GM12875 (cell line): ENCODE measurements at regions not wholly inside any gene's neighbourhood (a gene's known extent, or its start where the extent isn't known, plus 50 kb on each side); places are given as distances from the start of the nearest gene placed in this dataset.

Source experiments
- H3K4me3 ChIP-seq: one replicate; pipeline ENCODE4 v1.5.1; 2011; ENCODE audit warnings: low read depth, low read length, control low read depth
- CTCF ChIP-seq: IDR thresholded peaks from 2 replicates; pipeline ENCODE4 v1.5.1; 2011; ENCODE audit warnings: low read depth, mild to moderate bottlenecking, control low read depth, inconsistent platforms, low read length, moderate library complexity, borderline replicate concordance; ENCODE audit not compliant: insufficient read depth

- H3K4me3 ChIP-seq: no peak overlapping the region
- TF ChIP-seq CTCF: no peak
Measured at GRCh38 chrX:22404297-22404696, 131.6 kb downstream of the CBLL2 start.

GRCh38 chrX:22406201-22406737 lies 133.6 kb downstream of the CBLL2 start:
- no peak for TF ChIP-seq CTCF
- no peak overlapping the region for H3K4me3 ChIP-seq

GRCh38 chrX:22409418-22409817 lies 136.7 kb downstream of the CBLL2 start:
- no peak overlapping the region for H3K4me3 ChIP-seq
- TF ChIP-seq CTCF: no peak

GRCh38 chrX:22424122-22424915 lies 151.6 kb downstream of the CBLL2 start:
- TF ChIP-seq CTCF: no peak
- no peak overlapping the region for H3K4me3 ChIP-seq

- no peak for TF ChIP-seq CTCF
- H3K4me3 ChIP-seq: no peak overlapping the region
Measured at GRCh38 chrX:22424919-22425318, 152.2 kb downstream of the CBLL2 start.

- no peak overlapping the region for H3K4me3 ChIP-seq
- no peak for TF ChIP-seq CTCF
Measured at GRCh38 chrX:22429704-22430103, 157.0 kb downstream of the CBLL2 start.

- TF ChIP-seq CTCF: no peak
Measured at GRCh38 chrX:22430701-22431100, 158.0 kb downstream of the CBLL2 start.

More at GRCh38 chrX:22430701-22431100, 158.0 kb downstream of the CBLL2 start:
- no peak overlapping the region for H3K4me3 ChIP-seq
